IPS-11a (cell line): ENCODE measurements at regions not wholly inside any gene's neighbourhood (a gene's known extent, or its start where the extent isn't known, plus 50 kb on each side); places are given as distances from the start of the nearest gene placed in this dataset.

Source experiments
- H3K4me3 ChIP-seq: one replicate; pipeline ENCODE4 v1.5.1; 2013; ENCODE audit warnings: low read depth, low read length, control low read depth

DNA sequence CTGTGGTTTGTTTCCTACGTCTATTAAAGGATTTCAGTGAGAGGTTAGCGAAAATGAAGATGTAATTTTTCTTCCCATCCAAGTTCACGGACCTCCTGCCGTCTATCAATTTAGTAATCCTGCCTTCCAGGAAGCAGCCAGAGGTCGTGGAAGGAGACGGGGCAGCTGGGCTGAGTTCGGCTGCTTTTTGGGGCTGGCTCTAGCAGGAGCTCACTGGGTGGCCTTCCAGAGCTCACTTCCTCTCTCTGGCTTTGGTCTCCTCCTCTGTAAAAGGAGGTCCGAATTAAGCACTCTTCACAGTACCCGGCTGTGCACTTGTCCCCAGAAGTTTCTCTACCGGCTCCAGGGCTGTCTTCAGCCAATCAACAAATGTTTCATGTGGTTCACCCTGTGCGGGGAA is 295.4 kb downstream of the BCOR start:
- H3K4me3 ChIP-seq, result no peak overlapping the region

DNA sequence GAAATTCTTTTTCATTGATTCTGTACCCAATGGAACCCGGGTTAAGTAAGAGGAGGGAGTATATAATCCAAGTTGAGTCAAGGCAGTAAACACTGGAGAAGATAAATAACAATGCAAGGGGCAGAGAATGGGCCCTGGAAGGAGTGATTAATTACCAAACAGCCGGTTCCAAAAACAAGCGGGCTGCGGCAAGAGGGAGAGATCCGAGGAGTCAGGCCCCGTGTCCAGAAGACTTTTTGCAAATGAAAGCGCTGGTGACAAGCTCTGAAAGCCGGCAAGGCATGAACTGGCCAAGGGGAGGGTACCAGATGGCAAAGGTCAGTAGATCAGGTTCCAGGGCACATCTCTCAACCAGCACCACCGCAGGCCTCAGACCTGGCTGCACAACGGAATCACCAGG is 294.9 kb downstream of the BCOR start:
- no peak overlapping the region for H3K4me3 ChIP-seq

DNA sequence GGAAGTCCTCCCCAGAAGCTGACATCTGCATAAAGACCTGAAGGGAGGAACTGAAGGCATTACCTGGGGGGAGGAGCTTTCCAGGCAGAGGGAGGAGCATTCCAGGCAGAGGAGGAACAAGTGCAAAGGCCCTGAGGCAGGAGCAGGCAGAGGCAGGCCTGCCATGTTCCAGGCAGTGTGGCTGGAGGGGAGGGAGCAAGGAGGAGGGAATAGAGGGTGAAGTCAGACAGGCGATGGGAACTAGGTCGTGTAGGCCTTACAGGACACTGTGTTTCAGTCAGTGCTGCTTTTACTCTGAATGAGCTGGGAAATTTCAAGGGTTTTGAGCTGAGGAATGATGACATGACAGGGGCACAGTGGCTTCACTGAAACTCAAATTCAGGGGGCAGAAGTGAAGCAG is 292.7 kb downstream of the BCOR start:
- no peak overlapping the region for H3K4me3 ChIP-seq

DNA sequence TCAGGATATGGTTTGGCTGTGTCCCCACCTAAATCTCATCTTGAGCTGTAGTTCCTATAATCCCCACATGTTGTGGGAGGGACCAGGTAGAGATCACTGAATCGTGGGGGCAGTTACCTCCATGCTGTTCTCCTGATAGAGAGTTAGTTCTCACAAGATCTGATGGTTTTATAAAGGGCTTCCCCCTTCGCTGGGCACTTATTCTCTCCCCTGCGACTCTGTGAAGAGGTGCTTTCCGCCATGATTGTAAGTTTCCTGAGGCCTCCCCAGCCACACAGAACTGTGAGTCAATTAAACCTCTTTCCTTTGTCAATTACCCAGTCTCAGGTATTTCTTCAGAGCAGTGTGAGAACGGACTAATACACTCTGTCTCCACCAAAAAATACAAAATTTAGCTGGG is 291.9 kb downstream of the BCOR start:
- no peak overlapping the region for H3K4me3 ChIP-seq

DNA sequence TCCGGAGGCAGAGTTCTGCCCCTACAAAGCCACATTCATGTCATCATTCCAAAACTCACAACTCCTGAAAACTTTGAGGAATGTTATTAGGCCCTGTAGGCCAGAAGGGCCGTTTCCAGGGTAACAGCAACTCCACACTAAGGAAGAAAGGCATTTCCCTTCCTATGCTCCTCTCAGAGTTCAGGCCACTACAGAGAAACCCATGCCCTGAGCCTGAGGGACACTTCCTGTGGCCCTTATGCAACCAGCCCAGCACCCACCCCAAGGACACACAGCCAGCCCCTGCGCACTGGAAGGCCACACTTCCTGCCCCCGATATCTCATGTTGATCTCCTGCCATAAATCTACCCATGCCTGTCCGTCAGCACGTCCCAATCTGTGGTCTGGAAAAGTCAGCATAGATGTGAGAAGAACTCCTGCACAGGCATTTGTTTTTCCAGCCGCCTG is 289.3 kb downstream of the BCOR start:
- H3K4me3 ChIP-seq, result no peak overlapping the region

DNA sequence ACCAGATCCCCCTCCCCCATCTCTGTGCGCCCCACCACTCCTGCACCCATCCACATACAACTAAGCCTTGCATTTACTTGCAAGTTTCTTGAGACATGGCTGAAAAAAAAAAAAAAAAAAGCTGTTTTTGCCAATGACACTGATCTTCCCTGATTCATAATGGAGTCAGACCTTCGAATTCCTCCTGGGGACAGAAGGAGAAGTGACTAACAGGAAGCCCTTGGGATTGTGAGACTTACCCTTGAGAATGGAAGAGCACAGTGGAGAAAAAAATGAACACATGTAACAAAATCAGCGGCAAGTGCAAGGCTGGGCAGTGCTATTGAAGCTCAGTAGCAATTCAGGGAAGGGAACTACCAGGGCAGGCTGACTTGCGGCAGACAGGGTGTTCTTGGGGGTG is 288.4 kb downstream of the BCOR start:
- no peak overlapping the region for H3K4me3 ChIP-seq

DNA sequence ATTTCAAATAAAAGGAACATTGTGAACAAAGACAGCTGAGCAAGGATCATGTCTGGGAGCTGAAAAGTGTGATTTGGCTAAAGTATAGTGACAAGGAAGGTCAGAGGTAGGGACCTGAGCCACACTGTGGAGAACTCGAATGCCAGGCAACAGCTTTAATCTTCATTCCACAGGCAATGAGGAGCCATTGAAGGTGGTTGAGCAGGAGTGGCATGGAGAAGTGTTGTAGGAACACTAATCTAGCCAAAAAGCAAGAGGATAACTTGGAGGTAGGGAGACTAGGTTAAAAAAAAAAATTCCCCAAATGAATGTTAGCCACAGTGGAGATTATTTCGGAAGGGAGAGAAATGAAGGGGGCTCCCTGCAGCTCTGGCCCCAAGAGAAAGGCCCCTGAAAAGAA is 286.9 kb downstream of the BCOR start:
- H3K4me3 ChIP-seq, result no peak overlapping the region

DNA sequence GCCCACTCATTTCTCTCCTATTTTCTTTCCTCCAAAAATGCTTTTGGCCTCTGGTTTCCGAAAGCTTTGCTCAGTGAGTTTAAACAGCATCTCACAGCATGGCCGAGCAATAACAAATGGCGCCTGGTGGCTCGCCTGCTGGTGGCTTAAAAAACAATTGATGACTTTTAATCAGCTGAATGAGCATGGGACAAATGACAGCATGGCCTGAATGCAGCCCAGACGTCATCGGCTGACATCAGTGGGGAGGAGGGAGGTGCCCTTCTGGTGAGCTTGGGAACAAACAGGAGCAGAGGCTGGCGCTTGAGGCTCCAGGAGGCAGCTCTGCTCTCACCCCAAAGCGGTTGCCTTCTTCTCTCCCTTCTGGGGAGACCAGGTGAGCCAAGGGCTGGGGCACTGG is 286.4 kb downstream of the BCOR start:
- H3K4me3 ChIP-seq, result no peak overlapping the region

DNA sequence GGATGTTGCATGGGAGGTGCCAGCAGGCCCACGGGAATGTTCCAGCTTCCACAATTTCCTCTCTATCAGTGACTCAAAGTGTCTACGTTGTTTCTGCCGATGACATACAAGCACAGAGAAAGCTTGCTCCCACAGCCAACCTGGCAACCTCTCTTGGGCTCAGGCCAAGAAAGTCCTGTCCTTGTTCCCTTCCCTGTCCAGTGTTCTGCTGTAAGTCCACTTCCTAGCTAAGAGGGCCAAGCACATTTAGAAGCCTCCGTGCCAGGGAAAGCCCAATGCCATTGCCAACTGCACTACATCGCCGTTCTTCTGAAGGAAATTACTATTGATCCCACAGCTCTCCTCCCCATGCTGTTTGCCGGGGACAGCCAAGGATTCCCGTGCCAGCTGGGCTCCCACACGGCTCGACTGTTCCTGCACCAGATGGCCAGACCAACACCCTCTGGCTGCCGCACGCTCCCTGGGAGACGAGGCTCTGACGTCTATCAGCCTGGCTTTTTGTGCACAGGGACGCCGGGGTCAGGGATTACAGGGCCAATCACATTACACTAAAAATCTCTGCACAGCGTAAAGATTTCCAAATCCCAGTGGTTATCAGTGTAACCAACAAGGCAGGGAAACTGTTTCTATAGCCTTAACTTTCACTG is 284.0 kb downstream of the BCOR start:
- H3K4me3 ChIP-seq, result no peak overlapping the region

DNA sequence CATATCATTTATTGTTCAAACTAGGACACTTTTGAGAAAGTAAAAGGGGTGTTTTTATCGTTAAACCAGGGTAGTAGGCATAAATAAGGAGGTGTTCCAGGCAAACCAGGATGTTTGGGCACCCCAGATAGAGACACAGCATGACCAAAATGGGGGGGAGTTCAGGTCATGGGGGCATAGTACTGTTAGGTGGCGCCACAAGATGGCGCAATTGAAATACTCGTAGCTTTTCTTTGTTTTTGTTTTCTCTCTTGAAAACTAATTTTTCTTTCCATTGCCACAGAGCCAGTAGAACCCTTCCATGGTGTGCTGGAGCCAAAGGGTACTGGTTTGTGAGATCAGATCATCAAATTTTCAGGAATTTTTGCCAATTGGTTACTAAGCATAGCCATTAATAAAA is 283.4 kb downstream of the BCOR start:
- H3K4me3 ChIP-seq, result no peak overlapping the region

DNA sequence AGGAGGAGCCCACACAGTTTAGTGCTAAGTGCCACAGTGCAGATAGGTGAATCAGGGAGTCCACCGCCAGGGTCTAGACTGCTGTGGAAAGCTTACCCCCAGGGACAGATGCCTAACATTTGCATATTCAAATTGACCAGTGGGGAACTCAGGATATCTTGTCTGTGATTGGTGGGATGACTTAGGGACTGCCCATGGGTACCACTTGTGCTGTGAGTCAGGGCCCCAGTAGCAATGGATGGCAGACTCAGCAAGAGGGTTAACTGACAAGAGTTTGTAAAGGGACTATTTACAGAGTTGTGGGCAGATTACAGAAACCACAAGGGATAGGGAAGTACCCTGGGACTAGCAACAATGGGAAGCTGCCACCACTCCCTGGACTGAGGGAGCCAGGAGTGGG is 282.1 kb downstream of the BCOR start:
- H3K4me3 ChIP-seq, result no peak overlapping the region

DNA sequence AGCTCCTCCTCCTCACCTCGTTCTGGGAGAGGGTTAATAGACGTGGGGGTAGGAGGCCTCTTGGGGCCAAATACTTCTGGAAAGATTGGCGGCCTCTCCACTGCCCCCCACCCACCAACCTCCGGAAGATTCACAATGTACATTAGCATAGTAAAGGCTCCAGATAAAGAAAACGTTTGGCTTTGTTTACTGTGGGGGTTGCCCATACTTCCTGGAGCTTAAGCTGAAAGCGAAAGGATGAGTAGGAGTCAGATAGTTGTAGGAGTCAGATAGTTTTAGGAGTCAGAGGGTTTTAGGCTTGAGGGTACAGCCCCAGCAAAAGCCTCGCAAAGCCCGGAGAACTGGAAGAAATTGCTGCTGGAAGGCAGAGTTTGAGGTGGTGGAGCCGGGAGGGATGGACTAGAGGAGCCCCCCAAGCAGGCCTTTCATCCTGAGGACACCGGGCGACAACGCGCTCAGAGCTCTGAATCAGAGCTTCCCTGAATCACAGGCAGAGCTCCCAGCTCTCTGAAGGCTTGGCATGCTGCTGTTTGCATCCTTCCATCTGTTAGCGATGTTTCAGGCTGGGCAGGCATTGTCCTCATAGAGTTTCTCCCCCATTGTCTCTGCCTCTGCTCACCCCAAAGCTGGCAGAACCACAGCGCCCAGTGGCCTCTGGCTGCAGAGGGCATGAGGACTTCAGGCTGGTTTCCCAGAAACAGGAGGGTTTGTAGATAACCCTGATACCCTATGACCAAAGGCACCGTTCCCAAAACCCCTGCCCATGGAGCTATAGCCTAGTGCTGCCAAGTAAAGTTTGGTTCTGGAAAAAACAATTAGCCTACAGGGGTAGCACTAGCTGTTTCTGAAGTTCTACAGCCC is 280.7 kb downstream of the BCOR start:
- no peak overlapping the region for H3K4me3 ChIP-seq

DNA sequence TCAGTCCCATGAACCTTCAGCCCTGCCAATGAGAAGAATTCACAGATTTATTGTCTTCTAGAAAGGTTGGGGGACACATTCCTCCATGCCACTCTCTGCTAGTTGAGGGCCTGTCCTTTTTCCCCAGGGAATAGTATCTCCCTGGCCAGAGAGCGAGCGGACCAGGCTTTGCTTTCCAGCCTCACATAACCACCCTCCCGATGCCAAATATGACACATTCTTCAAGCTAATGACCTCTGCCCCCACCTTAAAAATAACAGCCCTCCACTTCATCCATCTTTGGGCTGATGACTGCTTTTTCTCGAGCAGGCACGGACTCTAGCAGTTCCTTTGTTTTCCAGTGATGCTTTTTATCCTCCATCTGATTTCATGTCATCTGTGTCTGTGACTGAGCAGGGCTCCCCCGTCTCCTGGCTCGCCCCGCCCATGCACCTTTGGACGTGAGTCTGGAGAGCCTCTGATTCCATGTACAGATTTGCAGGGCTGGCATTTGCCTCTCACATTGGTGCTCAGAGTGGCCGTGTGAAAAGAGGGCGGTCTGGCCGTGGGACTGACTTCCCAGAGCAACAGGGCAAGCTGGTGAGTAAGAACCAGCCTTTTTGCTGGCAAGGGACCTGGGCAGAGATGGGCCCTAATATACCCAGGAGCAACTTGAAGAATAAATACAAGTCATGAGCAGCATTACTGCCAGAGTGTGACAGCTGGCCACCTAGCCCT is 279.8 kb downstream of the BCOR start:
- no peak overlapping the region for H3K4me3 ChIP-seq

DNA sequence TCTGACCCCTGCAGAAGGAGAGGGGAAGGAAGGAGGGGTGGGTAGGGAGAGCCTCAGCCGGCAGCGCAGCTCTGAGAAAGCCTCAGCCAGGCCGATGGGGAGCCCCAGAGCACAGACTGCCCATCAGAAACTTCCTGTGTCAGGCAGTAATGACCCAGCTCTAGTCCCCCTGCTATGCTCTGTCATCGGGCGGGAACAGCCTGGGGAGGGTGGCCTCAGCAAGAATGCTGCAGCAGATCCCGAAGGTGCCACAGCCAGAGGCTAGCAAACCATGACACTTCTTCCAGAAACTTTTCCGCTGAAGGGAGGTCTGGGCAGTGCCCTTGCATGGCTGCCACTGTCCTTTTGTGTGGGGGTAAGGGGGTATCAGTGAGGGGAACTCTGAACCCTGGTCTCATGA is 279.0 kb downstream of the BCOR start:
- no peak overlapping the region for H3K4me3 ChIP-seq

DNA sequence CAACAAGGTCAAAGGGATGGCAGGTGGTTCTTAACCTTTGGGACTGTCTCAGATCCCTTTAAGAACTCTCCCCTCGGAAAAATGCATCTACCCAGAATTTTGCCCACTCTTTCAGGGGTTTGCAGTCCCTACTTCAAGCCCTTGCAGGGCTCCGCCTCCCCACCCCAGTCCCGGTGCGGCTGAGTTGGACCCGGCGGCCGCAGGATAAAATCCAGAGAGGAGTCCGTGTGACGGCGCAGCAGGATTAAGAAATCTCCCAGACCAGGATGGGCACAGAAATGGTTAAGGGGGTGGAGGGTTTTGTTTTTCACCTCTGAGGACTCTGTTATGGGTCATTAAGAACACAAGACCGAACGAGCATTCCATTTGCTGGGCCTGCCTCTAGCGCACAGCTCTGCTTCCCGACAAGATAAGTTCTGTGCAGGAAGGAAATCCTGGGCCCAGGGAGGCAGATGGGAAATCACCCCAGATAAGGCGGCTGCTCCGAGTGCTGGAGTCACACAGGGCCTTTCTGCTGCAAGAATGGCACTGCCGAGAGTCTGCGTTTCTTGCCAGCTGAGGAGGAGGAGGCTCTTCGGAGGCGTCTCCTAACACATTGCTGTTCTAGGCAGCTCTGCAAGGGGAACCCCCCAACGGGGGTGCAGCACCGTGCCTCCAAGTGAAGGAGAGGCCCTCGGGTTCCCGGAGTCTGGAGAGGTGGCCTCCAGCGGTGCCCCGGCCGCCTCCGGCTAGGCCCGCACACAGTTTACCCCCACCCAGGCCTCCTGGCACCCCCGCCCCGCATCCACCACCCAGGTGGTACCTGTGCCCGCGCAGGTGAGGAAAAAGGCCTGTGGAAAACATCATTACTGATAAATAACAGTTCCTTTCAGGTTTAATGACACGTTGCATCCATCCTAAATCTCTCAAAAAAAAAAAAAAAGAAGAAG is 277.6 kb downstream of the BCOR start:
- H3K4me3 ChIP-seq, result peak overlapping the region; percentile 2

DNA sequence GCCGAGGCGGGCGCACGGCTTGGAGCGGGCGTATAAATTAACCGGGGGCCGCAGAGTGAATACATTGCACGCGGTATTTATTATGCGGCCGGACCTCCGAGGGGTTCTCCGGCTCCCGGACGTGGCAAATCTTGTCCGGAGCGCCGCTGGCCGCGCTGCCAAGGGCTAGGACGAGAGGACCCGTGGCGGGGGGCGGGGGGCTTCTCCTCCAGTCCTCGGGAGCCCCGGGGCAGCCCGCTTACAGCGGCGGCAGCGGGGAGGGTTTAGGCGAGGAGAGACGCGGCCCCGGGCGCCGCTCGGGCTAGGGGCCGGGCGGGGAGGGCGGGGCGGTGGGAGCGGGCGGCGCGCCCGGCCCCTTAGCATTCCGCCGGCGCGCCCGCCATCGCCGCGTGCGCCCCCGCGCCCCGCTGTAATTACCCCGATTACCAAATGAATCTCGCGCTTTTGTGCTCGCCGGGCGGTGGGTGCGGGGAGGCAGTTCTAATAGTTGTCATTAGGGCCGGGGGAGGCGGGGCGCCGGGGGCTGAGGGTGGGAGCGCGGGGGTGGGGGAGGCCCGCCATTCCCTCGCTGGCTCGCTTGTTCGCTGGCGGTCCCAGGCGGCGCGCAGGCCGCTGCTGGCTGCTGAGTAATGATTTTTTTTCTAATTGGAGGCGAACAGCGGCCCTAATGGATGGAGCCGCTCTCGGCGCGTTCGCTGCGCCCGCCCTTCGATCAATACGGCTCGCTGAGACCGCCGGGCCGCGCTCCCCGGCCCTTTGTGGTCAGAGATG is 276.6 kb downstream of the BCOR start:
- no peak overlapping the region for H3K4me3 ChIP-seq

DNA sequence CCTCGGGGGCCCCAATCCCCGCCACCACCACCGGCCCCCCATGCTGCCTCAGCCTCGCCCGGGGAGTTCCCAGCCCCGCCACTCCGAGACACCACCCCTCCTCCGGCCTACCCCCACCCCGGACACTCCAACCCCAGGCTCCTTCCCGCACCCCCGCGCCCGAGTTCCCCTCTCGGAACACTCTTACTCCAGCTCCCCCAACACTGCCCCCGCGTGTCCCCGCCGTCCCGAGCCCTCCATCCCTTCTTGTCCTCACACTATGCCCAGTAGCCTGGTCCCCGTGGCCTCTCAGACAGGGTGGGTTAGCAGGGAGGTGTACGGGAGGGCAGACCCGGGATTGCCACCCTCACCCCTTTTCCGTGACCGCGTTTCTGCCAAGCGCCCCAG is 276.1 kb downstream of the BCOR start:
- no peak overlapping the region for H3K4me3 ChIP-seq

DNA sequence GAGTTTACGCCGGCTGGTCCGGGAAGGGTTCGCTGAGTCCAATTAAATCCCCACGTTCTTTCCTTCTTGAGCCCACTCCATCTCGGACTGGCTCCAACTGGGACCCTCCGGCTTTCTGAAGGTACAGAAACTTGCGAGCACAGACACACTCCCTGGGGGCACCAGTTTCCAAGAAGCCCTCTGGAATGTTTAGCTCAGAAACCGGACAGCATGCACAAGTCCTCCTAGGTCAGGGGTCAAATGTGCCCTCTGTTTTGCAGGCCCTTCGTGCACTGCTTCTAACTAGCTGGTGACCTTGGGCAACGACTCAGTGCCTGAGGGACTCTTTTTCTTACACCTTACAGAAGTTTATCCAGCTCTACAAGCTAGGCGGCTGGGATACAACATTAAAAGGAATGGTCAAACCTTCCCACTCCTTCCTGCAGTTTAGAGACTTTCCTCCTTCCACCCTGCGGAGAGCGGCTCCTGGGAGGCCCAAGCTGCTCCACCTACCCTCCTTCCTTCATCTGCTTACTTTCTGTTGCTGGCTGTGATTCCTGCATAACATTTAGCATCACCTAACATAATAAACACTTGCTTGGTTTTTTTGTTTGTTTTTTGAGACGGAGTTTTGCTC is 275.5 kb downstream of the BCOR start:
- no peak overlapping the region for H3K4me3 ChIP-seq

DNA sequence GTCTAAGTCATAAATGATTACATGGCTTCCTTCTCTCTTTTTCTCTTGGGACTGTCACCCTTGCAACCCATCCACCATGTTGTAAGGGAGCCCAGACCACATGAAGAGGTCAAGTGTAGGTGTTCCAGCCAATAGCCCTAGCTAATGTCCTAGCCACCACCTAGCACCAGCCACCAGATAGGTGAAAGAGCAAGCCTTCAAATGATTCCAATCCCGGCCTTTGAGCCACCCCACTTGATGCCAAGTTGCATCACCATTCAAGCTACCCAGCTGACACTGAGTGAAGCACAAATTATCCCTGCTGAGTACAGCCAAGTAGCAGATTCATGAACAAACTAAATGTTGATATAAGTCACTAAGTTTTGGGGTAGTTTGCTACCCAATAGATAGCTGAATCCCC is 274.3 kb downstream of the BCOR start:
- H3K4me3 ChIP-seq, result no peak overlapping the region

DNA sequence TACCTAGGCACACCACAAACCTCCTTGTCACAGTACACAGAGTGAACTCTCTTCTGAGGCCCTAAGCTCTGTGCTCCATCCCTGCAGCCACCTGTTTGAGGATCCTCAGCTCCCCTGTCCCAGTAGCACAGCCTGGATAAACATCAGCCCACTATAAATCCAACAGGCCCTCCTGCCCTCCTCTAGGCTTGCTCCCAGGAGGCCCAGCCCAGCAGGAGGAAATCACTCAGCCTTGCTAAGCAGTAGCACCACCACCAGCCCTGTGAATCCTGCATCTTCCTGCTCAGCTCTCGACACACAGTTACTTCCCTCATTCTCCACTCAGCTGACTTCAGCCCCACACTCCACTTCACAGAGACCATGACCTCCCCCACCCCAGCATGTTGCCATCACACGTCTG is 273.9 kb downstream of the BCOR start:
- H3K4me3 ChIP-seq, result no peak overlapping the region
